ENCODE measurements at regions not wholly inside any gene's neighbourhood (a gene's known extent, or its start where the extent isn't known, plus 50 kb on each side); places are given as distances from the start of the nearest gene placed in this dataset.

DNA sequence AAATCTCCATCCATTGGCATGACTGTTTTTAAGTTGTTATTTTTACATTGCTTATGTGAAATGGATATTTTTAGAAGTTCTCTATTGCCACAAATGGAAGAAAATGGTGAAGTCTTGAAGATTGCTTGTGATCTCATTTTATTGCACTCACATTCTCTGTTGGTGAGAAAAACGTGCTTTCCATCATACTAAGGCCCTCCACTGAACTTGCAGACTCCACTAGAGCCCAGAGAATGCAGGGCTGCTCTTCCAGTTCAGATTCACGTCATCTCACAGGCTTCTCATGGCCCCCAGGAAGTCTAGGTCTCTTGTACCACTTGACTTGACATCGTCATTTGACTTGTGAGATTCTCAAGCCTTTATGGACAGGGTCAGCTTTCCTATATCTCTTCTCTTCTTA lies 254.8 kb upstream of the COPS8 start (continued):
- TF ChIP-seq CHD7 (IDR thresholded peaks at IDR 0.05; ENCODE audit: insufficient replicate concordance, low read length) (no peak), TAF1 (IDR thresholded peaks at IDR 0.05; ENCODE audit: low read depth, low read length) (no peak), KDM5A (IDR thresholded peaks at IDR 0.05; ENCODE audit: low read length) (no peak), SIN3A (conservative IDR thresholded peaks at IDR 0.05 in 1 of 2, IDR thresholded peaks at IDR 0.05 in 1 of 2; ENCODE audit: low read depth in 1 of 2, low read length in 2 of 2) (no peak), POLR2AphosphoS5 (IDR thresholded peaks at IDR 0.05; ENCODE audit: low read depth, low read length) (no peak), MAFK (IDR thresholded peaks at IDR 0.05; ENCODE audit: low read depth, low read length) (no peak), CREB1 (IDR thresholded peaks at IDR 0.05) (no peak), POLR2A (IDR thresholded peaks at IDR 0.05; ENCODE audit: control extremely low read depth in 1 of 2, low read depth in 2 of 2, low read length in 2 of 2) (no peak), PHF8 (conservative IDR thresholded peaks at IDR 0.05; ENCODE audit: low read depth, low read length) (no peak), JUND (IDR thresholded peaks at IDR 0.05; ENCODE audit: low read length) (no peak), SP1 (IDR thresholded peaks at IDR 0.05; ENCODE audit: low read depth, low read length) (no peak), KDM1A (IDR thresholded peaks at IDR 0.05; ENCODE audit: borderline replicate concordance, low read length) (no peak)
- TF ChIP-seq, protein P1, sequence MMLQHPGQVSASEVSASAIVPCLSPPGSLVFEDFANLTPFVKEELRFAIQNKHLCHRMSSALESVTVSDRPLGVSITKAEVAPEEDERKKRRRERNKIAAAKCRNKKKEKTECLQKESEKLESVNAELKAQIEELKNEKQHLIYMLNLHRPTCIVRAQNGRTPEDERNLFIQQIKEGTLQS (IDR thresholded peaks at IDR 0.05; ENCODE audit: insufficient read depth, low read depth, low read length) = no peak

All from H1 (cell line).